ENCODE measurements at regions not wholly inside any gene's neighbourhood (a gene's known extent, or its start where the extent isn't known, plus 50 kb on each side); places are given as distances from the start of the nearest gene placed in this dataset.

GRCh38 chr10:52474265-52474664, 160.2 kb downstream of the DKK1 start:
- H3K27ac Mint-ChIP-seq: no peak overlapping the region
- H3K9me3 Mint-ChIP-seq: peaks cover 1% of the 10 kb centered on the region
- no peaks in the 10 kb centered on the region for H3K36me3 Mint-ChIP-seq (ENCODE audit: low read depth)
- POLR2A ChIA-PET: interaction anchor here (0.9 kb wide), 1 partner anchor 10 kb away, joined by 3 read pairs; no protein-coding TSS in a partner anchor
- H3K4me1 Mint-ChIP-seq: no peaks in the 10 kb centered on the region
- no peak overlapping the region for H3K4me3 Mint-ChIP-seq
- CTCF ChIA-PET: no interaction called here
- H3K27me3 Mint-ChIP-seq: no peaks in the 10 kb centered on the region
- DNase-seq: no peak

- Mint-ChIP-seq H3K27ac (no peak overlapping the region), H3K4me3 (no peak overlapping the region), H3K4me1 (no peaks in the 10 kb centered on the region), H3K36me3 (ENCODE audit: low read depth) (no peaks in the 10 kb centered on the region), H3K27me3 (no peaks in the 10 kb centered on the region), H3K9me3 (peaks cover 5% of the 10 kb centered on the region)
- DNase-seq: no peak
- ChIA-PET CTCF (no interaction called here), POLR2A (no interaction called here)
Observed at GRCh38 chr10:52477305-52477704, 163.2 kb downstream of the DKK1 start.

GRCh38 chr10:52479567-52479966, 165.5 kb downstream of the DKK1 start:
- POLR2A ChIA-PET: no interaction called here
- H3K27ac Mint-ChIP-seq: no peak overlapping the region
- H3K36me3 Mint-ChIP-seq (ENCODE audit: low read depth): no peaks in the 10 kb centered on the region
- no peaks in the 10 kb centered on the region for H3K4me1 Mint-ChIP-seq
- no peak overlapping the region for H3K4me3 Mint-ChIP-seq
- no peak for DNase-seq
- H3K9me3 Mint-ChIP-seq: peaks cover 5% of the 10 kb centered on the region
- CTCF ChIA-PET: no interaction called here
- H3K27me3 Mint-ChIP-seq: no peaks in the 10 kb centered on the region

- Mint-ChIP-seq H3K4me1 (no peaks in the 10 kb centered on the region), H3K9me3 (peaks cover 4% of the 10 kb centered on the region), H3K27ac (no peak overlapping the region), H3K36me3 (ENCODE audit: low read depth) (no peaks in the 10 kb centered on the region), H3K4me3 (no peak overlapping the region), H3K27me3 (no peaks in the 10 kb centered on the region)
- CTCF ChIA-PET: no interaction called here
- no peak for DNase-seq
- POLR2A ChIA-PET: no interaction called here
Observed at GRCh38 chr10:52481986-52482555, 168.0 kb downstream of the DKK1 start.

- no peak for DNase-seq
- Mint-ChIP-seq H3K36me3 (ENCODE audit: low read depth) (no peaks in the 10 kb centered on the region), H3K9me3 (peaks cover 4% of the 10 kb centered on the region), H3K27me3 (no peaks in the 10 kb centered on the region), H3K4me3 (no peak overlapping the region), H3K27ac (no peak overlapping the region), H3K4me1 (no peaks in the 10 kb centered on the region)
- ChIA-PET CTCF (no interaction called here), POLR2A (no interaction called here)
Observed at GRCh38 chr10:52483587-52483986, 169.5 kb downstream of the DKK1 start.

- Mint-ChIP-seq H3K4me3 (no peak overlapping the region), H3K4me1 (no peaks in the 10 kb centered on the region), H3K27me3 (no peaks in the 10 kb centered on the region), H3K27ac (no peak overlapping the region), H3K9me3 (peaks cover 4% of the 10 kb centered on the region), H3K36me3 (ENCODE audit: low read depth) (no peaks in the 10 kb centered on the region)
- CTCF ChIA-PET: no interaction called here
- POLR2A ChIA-PET: no interaction called here
- DNase-seq: no peak
Observed at GRCh38 chr10:52484206-52485065, 170.4 kb downstream of the DKK1 start.

GRCh38 chr10:52485462-52485861, 171.4 kb downstream of the DKK1 start:
- no peaks in the 10 kb centered on the region for H3K27me3 Mint-ChIP-seq
- ChIA-PET POLR2A (no interaction called here), CTCF (no interaction called here)
- DNase-seq: no peak
- no peak overlapping the region for H3K4me3 Mint-ChIP-seq
- H3K36me3 Mint-ChIP-seq (ENCODE audit: low read depth): no peaks in the 10 kb centered on the region
- no peak overlapping the region for H3K27ac Mint-ChIP-seq
- H3K9me3 Mint-ChIP-seq: peaks cover under 1% of the 10 kb centered on the region
- H3K4me1 Mint-ChIP-seq: no peaks in the 10 kb centered on the region

GRCh38 chr10:52486840-52487611, 172.9 kb downstream of the DKK1 start:
- no peak for DNase-seq
- Mint-ChIP-seq H3K4me3 (no peak overlapping the region), H3K27me3 (no peaks in the 10 kb centered on the region), H3K27ac (no peak overlapping the region), H3K36me3 (ENCODE audit: low read depth) (no peaks in the 10 kb centered on the region), H3K9me3 (no peaks in the 10 kb centered on the region), H3K4me1 (no peaks in the 10 kb centered on the region)
- ChIA-PET CTCF (no interaction called here), POLR2A (no interaction called here)

GRCh38 chr10:52488606-52489485, 174.8 kb downstream of the DKK1 start:
- ChIA-PET CTCF (no interaction called here), POLR2A (no interaction called here)
- Mint-ChIP-seq H3K27ac (no peak overlapping the region), H3K27me3 (no peaks in the 10 kb centered on the region), H3K4me3 (no peak overlapping the region), H3K36me3 (ENCODE audit: low read depth) (no peaks in the 10 kb centered on the region), H3K4me1 (no peaks in the 10 kb centered on the region), H3K9me3 (no peaks in the 10 kb centered on the region)
- DNase-seq: no peak

- Mint-ChIP-seq H3K27ac (no peak overlapping the region), H3K4me3 (no peak overlapping the region), H3K9me3 (peaks cover under 1% of the 10 kb centered on the region), H3K4me1 (no peaks in the 10 kb centered on the region), H3K36me3 (ENCODE audit: low read depth) (no peaks in the 10 kb centered on the region), H3K27me3 (no peaks in the 10 kb centered on the region)
- ChIA-PET POLR2A (no interaction called here), CTCF (no interaction called here)
- no peak for DNase-seq
Observed at GRCh38 chr10:52491246-52491995, 177.3 kb downstream of the DKK1 start.

- Mint-ChIP-seq H3K4me3 (no peak overlapping the region), H3K4me1 (no peaks in the 10 kb centered on the region), H3K9me3 (peaks cover 11% of the 10 kb centered on the region), H3K27ac (no peak overlapping the region), H3K27me3 (no peaks in the 10 kb centered on the region), H3K36me3 (ENCODE audit: low read depth) (no peaks in the 10 kb centered on the region)
- DNase-seq: no peak
- POLR2A ChIA-PET: no interaction called here
- CTCF ChIA-PET: no interaction called here
Observed at GRCh38 chr10:52499281-52499680, 185.2 kb downstream of the DKK1 start.

GRCh38 chr10:52500476-52500875, 186.4 kb downstream of the DKK1 start:
- ChIA-PET POLR2A (no interaction called here), CTCF (no interaction called here)
- Mint-ChIP-seq H3K4me3 (no peak overlapping the region), H3K27ac (no peak overlapping the region), H3K27me3 (no peaks in the 10 kb centered on the region), H3K4me1 (no peaks in the 10 kb centered on the region), H3K36me3 (ENCODE audit: low read depth) (no peaks in the 10 kb centered on the region), H3K9me3 (peaks cover 14% of the 10 kb centered on the region)
- no peak for DNase-seq
